Caco-2 (cell line): ENCODE measurements at regions not wholly inside any gene's neighbourhood (a gene's known extent, or its start where the extent isn't known, plus 50 kb on each side); places are given as distances from the start of the nearest gene placed in this dataset.

Source experiments
- BruUV-seq: library from RNA; stranded (reverse); fragments of 400-500 nt; replicated peaks from 2 replicates; lab custom pipeline; 2021; lab: Mats Ljungman, UMichigan
- CTCF ChIA-PET: fragments of 300-600 bp; sonication (Branson Sonifier 250); formaldehyde crosslinking; loops from one replicate; lab custom pipeline; 2022; ENCODE audit warnings: antibody characterized with exemption; lab: Charles Lee
- POLR2A ChIA-PET: fragments of 300-600 bp; sonication (Branson Sonifier 250); formaldehyde crosslinking; loops from one replicate; lab custom pipeline; 2022; ENCODE audit warnings: antibody characterized with exemption; lab: Charles Lee
- DNase-seq, 2 experiments: peaks; one replicate each; pipeline versions ENCODE4 v3.0.0 to v3.0.0-alpha.2; 2020 to 2022
- H3K27me3 ChIP-seq: replicated peaks from 2 replicates; pipeline ENCODE4 v1.6.0; 2011; ENCODE audit warnings: low read length; ENCODE audit not compliant: control insufficient read depth, insufficient read depth
- H3K36me3 ChIP-seq: 2 replicates; pipeline ENCODE4 v1.5.1; 2011; ENCODE audit warnings: low read length; ENCODE audit not compliant: control insufficient read depth, insufficient read depth
- H3K4me1 ChIP-seq: fragments of 250-450 bp; sonication (Bioruptor Pico); 2 replicates; pipeline ENCODE4 v1.5.1; 2020; ENCODE audit warnings: mild to moderate bottlenecking
- H3K4me3 ChIP-seq: 2 replicates; pipeline ENCODE4 v1.5.1; 2011; ENCODE audit warnings: low read depth, mild to moderate bottlenecking, control low read depth, low read length
- H3K9me3 ChIP-seq: fragments of 250-450 bp; sonication (Bioruptor Pico); 2 replicates; pipeline ENCODE4 v1.5.1; 2020; ENCODE audit warnings: mild to moderate bottlenecking, moderate library complexity
- H3K27ac Mint-ChIP-seq: one replicate; pipeline ENCODE4 v1.8.0; 2022; ENCODE audit warnings: mixed read lengths; ENCODE audit not compliant: unreplicated experiment
- H3K27me3 Mint-ChIP-seq: one replicate; pipeline ENCODE4 v1.8.0; 2022; ENCODE audit warnings: mixed read lengths; ENCODE audit not compliant: insufficient read depth, unreplicated experiment
- H3K36me3 Mint-ChIP-seq: one replicate; pipeline ENCODE4 v1.8.0; 2022; ENCODE audit warnings: mild to moderate bottlenecking, mixed read lengths; ENCODE audit not compliant: insufficient read depth, unreplicated experiment
- H3K4me1 Mint-ChIP-seq: one replicate; pipeline ENCODE4 v1.8.0; 2022; ENCODE audit warnings: low read depth, mixed read lengths; ENCODE audit not compliant: unreplicated experiment
- H3K4me3 Mint-ChIP-seq: one replicate; pipeline ENCODE4 v1.8.0; 2022; ENCODE audit warnings: mild to moderate bottlenecking, moderate library complexity, mixed read lengths; ENCODE audit not compliant: unreplicated experiment
- H3K9me3 Mint-ChIP-seq: one replicate; pipeline ENCODE4 v1.8.0; 2022; ENCODE audit warnings: mixed read lengths; ENCODE audit not compliant: unreplicated experiment
- intact Hi-C: fragments of 100-400 bp; cut with micrococcal nuclease; formaldehyde crosslinking; loops from one replicate; pipeline ENCODE4 v1.10.0; 2022; ENCODE audit not compliant: unreplicated experiment
- TF ChIP-seq, protein P1 (sequence below), 2 experiments: fragments of 200-600 bp in 1 of 2; IDR thresholded peaks; 1 replicate in 1 of 2; 2 replicates in 1 of 2; pipeline versions ENCODE4 v1.5.1 to v1.8.0; 2011 to 2022; ENCODE audit warnings: antibody characterized with exemption in 1 of 2, control low read depth in 1 of 2, inconsistent platforms in 1 of 2, low read depth in 1 of 2, low read length in 1 of 2, mild to moderate bottlenecking in 1 of 2, moderate library complexity in 1 of 2; ENCODE audit not compliant: insufficient read depth in 1 of 2, severe bottlenecking in 1 of 2, unreplicated experiment in 1 of 2

DNA sequence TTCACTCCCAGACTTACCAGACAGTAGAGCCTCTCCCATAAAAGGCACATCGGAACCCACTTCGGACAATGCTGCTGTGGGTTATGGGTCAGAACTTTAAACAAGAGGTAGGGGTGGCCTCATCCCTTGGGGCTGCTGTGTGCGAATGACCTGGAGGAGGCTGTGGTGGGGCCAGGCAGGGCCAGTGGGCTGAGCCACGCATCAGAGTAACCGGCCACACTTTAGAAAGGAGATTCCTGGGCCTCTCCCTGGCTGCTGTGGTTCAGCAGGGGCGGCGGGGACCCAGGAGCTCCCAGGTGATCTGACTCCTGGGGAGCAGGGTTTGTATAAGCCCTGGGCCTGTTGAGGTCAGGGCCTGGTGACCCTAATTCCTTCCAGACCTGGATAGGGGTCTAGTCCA lies 110.2 kb upstream of the C1orf174 start:
- CTCF ChIA-PET, result no interaction called here
- no TSS peak for BruUV-seq
- no peak for DNase-seq
- intact Hi-C loops, result no loop called here
- H3K4me3 ChIP-seq, result no peak overlapping the region
- H3K4me1 ChIP-seq, result no peaks in the 10 kb centered on the region
- no peaks in the 10 kb centered on the region for H3K27me3 ChIP-seq
- H3K4me1 Mint-ChIP-seq, result no peaks in the 10 kb centered on the region
- H3K9me3 Mint-ChIP-seq, result peaks cover 17% of the 10 kb centered on the region
- H3K36me3 ChIP-seq, result no peaks in the 10 kb centered on the region
- H3K9me3 ChIP-seq, result no peaks in the 10 kb centered on the region
- POLR2A ChIA-PET, result no interaction called here
- peaks cover 13% of the 10 kb centered on the region for H3K27me3 Mint-ChIP-seq
- TF ChIP-seq, protein P1, sequence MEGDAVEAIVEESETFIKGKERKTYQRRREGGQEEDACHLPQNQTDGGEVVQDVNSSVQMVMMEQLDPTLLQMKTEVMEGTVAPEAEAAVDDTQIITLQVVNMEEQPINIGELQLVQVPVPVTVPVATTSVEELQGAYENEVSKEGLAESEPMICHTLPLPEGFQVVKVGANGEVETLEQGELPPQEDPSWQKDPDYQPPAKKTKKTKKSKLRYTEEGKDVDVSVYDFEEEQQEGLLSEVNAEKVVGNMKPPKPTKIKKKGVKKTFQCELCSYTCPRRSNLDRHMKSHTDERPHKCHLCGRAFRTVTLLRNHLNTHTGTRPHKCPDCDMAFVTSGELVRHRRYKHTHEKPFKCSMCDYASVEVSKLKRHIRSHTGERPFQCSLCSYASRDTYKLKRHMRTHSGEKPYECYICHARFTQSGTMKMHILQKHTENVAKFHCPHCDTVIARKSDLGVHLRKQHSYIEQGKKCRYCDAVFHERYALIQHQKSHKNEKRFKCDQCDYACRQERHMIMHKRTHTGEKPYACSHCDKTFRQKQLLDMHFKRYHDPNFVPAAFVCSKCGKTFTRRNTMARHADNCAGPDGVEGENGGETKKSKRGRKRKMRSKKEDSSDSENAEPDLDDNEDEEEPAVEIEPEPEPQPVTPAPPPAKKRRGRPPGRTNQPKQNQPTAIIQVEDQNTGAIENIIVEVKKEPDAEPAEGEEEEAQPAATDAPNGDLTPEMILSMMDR (IDR thresholded peaks at IDR 0.05; ENCODE audit: insufficient read depth in 1 of 2, low read depth in 1 of 2, low read length in 1 of 2, severe bottlenecking in 1 of 2, unreplicated experiment in 1 of 2), result no peak
- no peaks in the 10 kb centered on the region for H3K36me3 Mint-ChIP-seq
- H3K4me3 Mint-ChIP-seq, result no peak overlapping the region
- H3K27ac Mint-ChIP-seq, result no peak overlapping the region

DNA sequence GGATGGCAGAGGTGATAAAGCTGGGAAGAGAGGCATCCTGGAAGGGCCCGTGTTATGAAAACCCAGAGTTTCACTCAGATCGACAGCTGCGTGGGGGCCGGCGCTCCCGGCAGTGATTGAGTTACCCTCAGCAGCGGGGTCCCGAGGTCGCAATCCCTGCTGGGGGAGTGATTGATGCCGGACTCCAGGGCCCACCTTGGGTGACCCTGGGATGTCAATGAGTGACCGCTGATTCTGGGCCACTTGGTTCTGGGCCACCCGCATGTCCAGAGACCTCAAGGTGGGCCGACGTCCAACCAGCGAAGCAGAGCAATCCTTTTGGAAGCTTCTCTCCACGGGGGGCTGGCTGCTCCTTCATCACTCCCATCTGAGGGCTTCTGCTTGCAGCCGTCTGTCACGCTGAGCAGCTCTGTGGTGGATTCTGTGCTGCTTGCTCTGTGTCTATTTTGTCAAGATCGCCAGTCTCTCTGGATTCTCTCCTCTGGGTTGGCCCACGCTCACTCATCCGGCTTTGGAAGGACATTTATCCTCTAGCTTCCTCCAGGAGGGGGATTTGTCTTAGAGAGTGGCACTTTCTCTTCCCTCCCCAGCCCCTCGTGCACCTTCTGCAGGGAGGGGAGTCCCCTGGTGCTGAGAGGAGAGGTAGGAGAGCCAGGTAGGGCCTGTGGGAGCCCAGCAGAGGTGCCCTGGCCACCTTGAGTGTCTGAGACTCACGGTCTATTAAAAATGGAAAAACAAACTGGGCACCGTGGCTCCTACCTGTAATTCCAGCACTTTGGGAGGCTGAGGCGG lies 110.9 kb upstream of the C1orf174 start:
- no peaks in the 10 kb centered on the region for H3K36me3 Mint-ChIP-seq
- H3K9me3 Mint-ChIP-seq, result peaks cover 17% of the 10 kb centered on the region
- H3K4me1 Mint-ChIP-seq, result peaks cover 4% of the 10 kb centered on the region
- no peaks in the 10 kb centered on the region for H3K4me1 ChIP-seq
- TF ChIP-seq, protein P1 (IDR thresholded peaks at IDR 0.05; ENCODE audit: insufficient read depth in 1 of 2, low read depth in 1 of 2, low read length in 1 of 2, severe bottlenecking in 1 of 2, unreplicated experiment in 1 of 2), result no peak
- H3K27me3 Mint-ChIP-seq, result peaks cover 20% of the 10 kb centered on the region
- intact Hi-C loops, result no loop called here
- H3K9me3 ChIP-seq, result no peaks in the 10 kb centered on the region
- H3K27me3 ChIP-seq, result no peaks in the 10 kb centered on the region
- H3K36me3 ChIP-seq, result no peaks in the 10 kb centered on the region
- no peak for DNase-seq
- BruUV-seq, result no TSS peak
- no peak overlapping the region for H3K4me3 ChIP-seq
- H3K27ac Mint-ChIP-seq, result no peak overlapping the region
- H3K4me3 Mint-ChIP-seq, result no peak overlapping the region
- ChIA-PET POLR2A (no interaction called here), CTCF (no interaction called here)

DNA sequence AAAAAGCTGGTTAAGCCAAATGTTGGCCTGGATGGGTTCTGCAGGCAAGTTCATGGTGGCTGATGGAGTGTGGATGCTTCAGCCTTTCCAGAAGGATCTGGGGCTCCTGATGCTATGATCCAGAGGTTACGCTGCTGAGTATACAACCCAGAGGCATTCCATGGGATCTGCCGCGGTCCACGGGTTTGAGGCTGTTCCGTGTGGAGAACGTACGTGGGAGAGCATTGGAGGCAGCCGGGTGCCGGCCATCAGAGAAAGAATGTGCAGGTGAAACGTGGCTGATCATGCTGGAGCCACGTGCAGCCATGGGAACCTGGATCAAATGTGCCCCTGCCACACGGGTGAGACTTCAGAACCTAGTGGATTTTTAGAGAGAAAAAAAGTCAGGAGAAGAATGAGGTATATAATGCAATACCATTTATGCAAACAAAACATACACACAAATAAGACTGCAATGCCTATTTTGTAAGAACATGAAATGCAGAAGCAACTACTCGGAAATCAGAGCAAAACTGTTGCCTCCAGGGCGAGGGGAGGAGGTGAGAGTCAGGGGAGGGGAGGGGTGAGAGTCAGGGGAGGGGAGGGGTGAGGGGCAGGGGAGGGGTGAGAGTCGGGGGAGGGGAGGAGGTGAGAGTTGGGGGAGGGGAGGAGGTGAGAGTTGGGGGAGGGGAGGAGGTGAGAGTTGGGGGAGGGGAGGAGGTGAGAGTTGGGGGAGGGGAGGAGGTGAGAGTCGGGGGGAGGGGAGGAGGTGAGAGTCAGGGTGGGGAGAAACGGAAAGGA lies 116.5 kb upstream of the C1orf174 start:
- TF ChIP-seq, protein P1 (IDR thresholded peaks at IDR 0.05; ENCODE audit: insufficient read depth in 1 of 2, low read depth in 1 of 2, low read length in 1 of 2, severe bottlenecking in 1 of 2, unreplicated experiment in 1 of 2), result no peak
- Mint-ChIP-seq H3K4me3 (no peak overlapping the region), H3K27me3 (peaks cover 23% of the 10 kb centered on the region), H3K27ac (no peak overlapping the region), H3K36me3 (no peaks in the 10 kb centered on the region), H3K9me3 (no peaks in the 10 kb centered on the region), H3K4me1 (peaks cover 7% of the 10 kb centered on the region)
- DNase-seq, result no peak
- Histone ChIP-seq H3K9me3 (no peaks in the 10 kb centered on the region), H3K4me3 (no peak overlapping the region), H3K27me3 (no peaks in the 10 kb centered on the region), H3K4me1 (no peaks in the 10 kb centered on the region), H3K36me3 (no peaks in the 10 kb centered on the region)
- CTCF ChIA-PET, result no interaction called here
- POLR2A ChIA-PET, result no interaction called here
- no TSS peak for BruUV-seq
- intact Hi-C loops, result no loop called here
